CD4-positive, alpha-beta T cell treated with Interleukin-6 for 4 hours (primary cell): ENCODE measurements at regions not wholly inside any gene's neighbourhood (a gene's known extent, or its start where the extent isn't known, plus 50 kb on each side); places are given as distances from the start of the nearest gene placed in this dataset.
"Not testable (repeated sequence)": the region's sequence is repeated elsewhere in the genome, so short reads cannot be mapped to it uniquely, and the experiment has no call there.

Experiments
- DNase-seq: peaks from one replicate; pipeline ENCODE4 v3.0.0-alpha.2; 2020; ENCODE audit warnings: mixed read lengths

- DNase-seq = no peak
Observed at GRCh38 chr10:21285207-21285606, 240.3 kb downstream of the SKIDA1 start.

- DNase-seq = no peak
Observed at GRCh38 chr10:21284301-21284700, 241.2 kb downstream of the SKIDA1 start.

- not testable (repeated sequence) for DNase-seq
Observed at GRCh38 chr10:21283053-21283452, 242.4 kb downstream of the SKIDA1 start.

GRCh38 chr10:21281765-21282484 is 243.6 kb downstream of the SKIDA1 start:
- no peak for DNase-seq

GRCh38 chr10:21280971-21281572 is 244.4 kb downstream of the SKIDA1 start:
- no peak for DNase-seq

GRCh38 chr10:21280037-21280436 is 245.4 kb downstream of the SKIDA1 start:
- no peak for DNase-seq

GRCh38 chr10:21279217-21279575 is 246.3 kb downstream of the SKIDA1 start:
- no peak for DNase-seq

GRCh38 chr10:21278491-21279216 is 246.8 kb downstream of the SKIDA1 start:
- DNase-seq = peak; percentile 63

GRCh38 chr10:21273400-21273968 is 252.0 kb downstream of the SKIDA1 start:
- no peak for DNase-seq

GRCh38 chr10:21272643-21273399 is 252.7 kb downstream of the SKIDA1 start:
- DNase-seq = no peak

GRCh38 chr10:21270976-21271375 is 254.5 kb downstream of the SKIDA1 start:
- no peak for DNase-seq

GRCh38 chr10:21269289-21269688 is 256.2 kb downstream of the SKIDA1 start:
- no peak for DNase-seq

- DNase-seq = no peak
Observed at GRCh38 chr10:21265622-21266021, 259.9 kb downstream of the SKIDA1 start.

GRCh38 chr10:21264271-21264670 is 261.2 kb downstream of the SKIDA1 start:
- DNase-seq = no peak

- no peak for DNase-seq
Observed at GRCh38 chr10:21263839-21264238, 261.6 kb downstream of the SKIDA1 start.

GRCh38 chr10:21263263-21263803 is 262.1 kb downstream of the SKIDA1 start:
- no peak for DNase-seq

GRCh38 chr10:21261842-21262294 is 263.6 kb downstream of the SKIDA1 start:
- DNase-seq = no peak

- no peak for DNase-seq
Observed at GRCh38 chr10:21260506-21261149, 264.9 kb downstream of the SKIDA1 start.

- DNase-seq = no peak
Observed at GRCh38 chr10:21260066-21260465, 265.4 kb downstream of the SKIDA1 start.

- DNase-seq = no peak
Observed at GRCh38 chr10:21257919-21258318, 267.6 kb downstream of the SKIDA1 start.

GRCh38 chr10:21257191-21257590 is 268.3 kb downstream of the SKIDA1 start:
- no peak for DNase-seq

- DNase-seq = no peak
Observed at GRCh38 chr10:21249435-21249834, 276.0 kb downstream of the SKIDA1 start.
